ENCODE measurements at regions not wholly inside any gene's neighbourhood (a gene's known extent, or its start where the extent isn't known, plus 50 kb on each side); places are given as distances from the start of the nearest gene placed in this dataset.

- Mint-ChIP-seq H3K27ac (ENCODE audit: low read depth, unreplicated experiment) (no peak overlapping the region), H3K4me1 (ENCODE audit: insufficient read depth, unreplicated experiment) (no peaks in the 10 kb centered on the region), H3K9me3 (ENCODE audit: unreplicated experiment) (no peaks in the 10 kb centered on the region), H3K36me3 (ENCODE audit: insufficient read depth, unreplicated experiment) (no peaks in the 10 kb centered on the region), H3K4me3 (ENCODE audit: unreplicated experiment) (no peak overlapping the region), H3K27me3 (ENCODE audit: insufficient read depth, unreplicated experiment) (no peaks in the 10 kb centered on the region)
- intact Hi-C loops (cut with micrococcal nuclease), result no loop called here
- ChIA-PET POLR2A (no interaction called here), CTCF (interaction anchor here (0.6 to 1.0 kb wide), 4 partner anchors 8 to 116 kb away, joined by 3 to 4 read pairs (median 3); no protein-coding TSS in a partner anchor)
- no peak for TF ChIP-seq CTCF (IDR thresholded peaks at IDR 0.05; ENCODE audit: unreplicated experiment)
- no TSS peak for BruUV-seq (replicated peaks)
- no peak for DNase-seq (ENCODE audit: unreplicated experiment)
These were observed 129.1 kb downstream of the FOXA2 start for GRCh38 chr20:22455259-22455658.

- Mint-ChIP-seq H3K9me3 (ENCODE audit: unreplicated experiment) (no peaks in the 10 kb centered on the region), H3K4me1 (ENCODE audit: insufficient read depth, unreplicated experiment) (no peaks in the 10 kb centered on the region), H3K4me3 (ENCODE audit: unreplicated experiment) (no peak overlapping the region), H3K27ac (ENCODE audit: low read depth, unreplicated experiment) (peak overlapping the region; percentile 31), H3K27me3 (ENCODE audit: insufficient read depth, unreplicated experiment) (no peaks in the 10 kb centered on the region), H3K36me3 (ENCODE audit: insufficient read depth, unreplicated experiment) (no peaks in the 10 kb centered on the region)
- peak; percentile 67 for DNase-seq (ENCODE audit: unreplicated experiment)
- TF ChIP-seq CTCF (IDR thresholded peaks at IDR 0.05; ENCODE audit: unreplicated experiment), result peak; percentile 74
- ChIA-PET CTCF (interaction anchor here (0.5 to 4.8 kb wide), 43 partner anchors 9 to 1678 kb away, joined by 3 to 38 read pairs (median 4); no protein-coding TSS in a partner anchor), POLR2A (interaction anchor here (0.7 to 1.2 kb wide), 9 partner anchors 9 to 1026 kb away, joined by 3 to 6 read pairs (median 3); no protein-coding TSS in a partner anchor)
- BruUV-seq (replicated peaks), result no TSS peak
- intact Hi-C loops (cut with micrococcal nuclease), result loop anchor here (1.0 to 5.0 kb wide), 4 partner anchors 66 to 231 kb away; partner anchors contain the start of gene FOXA2
These were observed 130.9 kb downstream of the FOXA2 start for GRCh38 chr20:22453244-22454080.

- DNase-seq (ENCODE audit: unreplicated experiment), result no peak
- Mint-ChIP-seq H3K27me3 (ENCODE audit: insufficient read depth, unreplicated experiment) (no peaks in the 10 kb centered on the region), H3K4me1 (ENCODE audit: insufficient read depth, unreplicated experiment) (no peaks in the 10 kb centered on the region), H3K4me3 (ENCODE audit: unreplicated experiment) (no peak overlapping the region), H3K27ac (ENCODE audit: low read depth, unreplicated experiment) (no peak overlapping the region), H3K36me3 (ENCODE audit: insufficient read depth, unreplicated experiment) (no peaks in the 10 kb centered on the region), H3K9me3 (ENCODE audit: unreplicated experiment) (no peaks in the 10 kb centered on the region)
- ChIA-PET CTCF (interaction anchor here (0.5 to 4.8 kb wide), 42 partner anchors 8 to 1677 kb away, joined by 3 to 38 read pairs (median 4); no protein-coding TSS in a partner anchor), POLR2A (interaction anchor here (0.7 to 1.2 kb wide), 8 partner anchors 10 to 1025 kb away, joined by 3 to 6 read pairs (median 3); no protein-coding TSS in a partner anchor)
- no peak for TF ChIP-seq CTCF (IDR thresholded peaks at IDR 0.05; ENCODE audit: unreplicated experiment)
- no TSS peak for BruUV-seq (replicated peaks)
- intact Hi-C loops (cut with micrococcal nuclease), result loop anchor here (1.0 to 5.0 kb wide), 4 partner anchors 65 to 232 kb away; partner anchors contain the start of gene FOXA2
These were observed 131.8 kb downstream of the FOXA2 start for GRCh38 chr20:22452442-22453011.

GRCh38 chr20:22450537-22450936, 133.8 kb downstream of the FOXA2 start:
- no peak overlapping the region for H3K4me3 Mint-ChIP-seq (ENCODE audit: unreplicated experiment)
- H3K9me3 Mint-ChIP-seq (ENCODE audit: unreplicated experiment), result no peaks in the 10 kb centered on the region
- H3K27me3 Mint-ChIP-seq (ENCODE audit: insufficient read depth, unreplicated experiment), result no peaks in the 10 kb centered on the region
- H3K4me1 Mint-ChIP-seq (ENCODE audit: insufficient read depth, unreplicated experiment), result no peaks in the 10 kb centered on the region
- BruUV-seq (replicated peaks), result no TSS peak
- intact Hi-C loops (cut with micrococcal nuclease), result loop anchor here (5.0 kb wide), 1 partner anchor 63 kb away; no protein-coding TSS in a partner anchor
- POLR2A ChIA-PET, result no interaction called here
- no peak for TF ChIP-seq CTCF (IDR thresholded peaks at IDR 0.05; ENCODE audit: unreplicated experiment)
- DNase-seq (ENCODE audit: unreplicated experiment), result no peak
- no peaks in the 10 kb centered on the region for H3K36me3 Mint-ChIP-seq (ENCODE audit: insufficient read depth, unreplicated experiment)
- CTCF ChIA-PET, result interaction anchor here (0.6 to 4.8 kb wide), 11 partner anchors 11 to 1626 kb away, joined by 3 to 38 read pairs (median 4); no protein-coding TSS in a partner anchor
- H3K27ac Mint-ChIP-seq (ENCODE audit: low read depth, unreplicated experiment), result no peak overlapping the region
